HG03354 (cell line): ENCODE measurements at regions not wholly inside any gene's neighbourhood (a gene's known extent, or its start where the extent isn't known, plus 50 kb on each side); places are given as distances from the start of the nearest gene placed in this dataset.

Experiments used
- ATAC-seq: cut with Tn5 transposase; IDR thresholded peaks from one replicate; pipeline ENCODE4 v1.9.1; 2021; ENCODE audit warnings: mild to moderate bottlenecking; ENCODE audit not compliant: unreplicated experiment, poor library complexity, severe bottlenecking

GRCh38 chr17:71402661-71403141 lies 718.1 kb upstream of the SOX9 start:
- ATAC-seq, result no peak

GRCh38 chr17:71405101-71405500 lies 715.7 kb upstream of the SOX9 start:
- no peak for ATAC-seq

- ATAC-seq, result no peak
These were observed 712.8 kb upstream of the SOX9 start for GRCh38 chr17:71407981-71408380.

DNA sequence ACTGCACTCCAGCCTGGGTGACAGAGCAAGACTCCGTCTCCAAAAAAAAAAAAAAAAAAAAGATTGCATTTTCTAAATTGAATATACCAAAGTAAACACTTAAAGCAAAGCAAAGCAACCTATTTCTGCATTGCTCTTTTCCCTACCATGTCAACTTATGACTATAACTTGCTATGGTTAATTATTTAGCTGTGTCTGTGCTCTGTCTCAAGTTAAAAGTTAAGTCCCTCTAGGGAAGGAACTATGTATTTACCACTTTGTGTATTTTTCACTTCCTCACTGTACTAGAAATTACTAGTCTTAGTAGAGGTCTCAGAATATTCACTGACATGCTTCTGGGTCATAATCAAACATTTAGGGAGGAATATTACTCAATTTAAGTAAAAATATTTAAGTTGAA lies 711.7 kb upstream of the SOX9 start:
- ATAC-seq, result no peak

- ATAC-seq, result no peak
These were observed 711.1 kb upstream of the SOX9 start for GRCh38 chr17:71409712-71410111.

GRCh38 chr17:71412803-71413202 lies 708.0 kb upstream of the SOX9 start:
- no peak for ATAC-seq

GRCh38 chr17:71413935-71414334 lies 706.9 kb upstream of the SOX9 start:
- ATAC-seq, result no peak

DNA sequence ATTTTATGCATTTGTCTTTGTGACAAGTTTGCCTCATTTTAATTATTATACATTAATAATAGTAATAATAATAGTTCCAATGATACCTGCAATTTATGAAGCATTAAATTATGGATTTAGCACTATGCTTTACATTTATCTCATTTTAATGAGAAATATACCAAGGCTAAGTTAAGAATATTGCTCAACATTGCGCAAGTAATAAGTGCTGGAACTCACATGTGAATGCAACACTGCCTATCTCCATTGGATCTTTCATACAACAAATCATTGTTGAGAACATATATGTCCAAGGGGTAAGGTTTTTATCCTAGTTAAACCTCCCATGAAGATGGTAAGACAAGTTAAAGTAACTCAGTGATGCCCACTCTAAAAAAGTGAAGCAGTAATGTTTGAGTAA lies 703.7 kb upstream of the SOX9 start:
- no peak for ATAC-seq

DNA sequence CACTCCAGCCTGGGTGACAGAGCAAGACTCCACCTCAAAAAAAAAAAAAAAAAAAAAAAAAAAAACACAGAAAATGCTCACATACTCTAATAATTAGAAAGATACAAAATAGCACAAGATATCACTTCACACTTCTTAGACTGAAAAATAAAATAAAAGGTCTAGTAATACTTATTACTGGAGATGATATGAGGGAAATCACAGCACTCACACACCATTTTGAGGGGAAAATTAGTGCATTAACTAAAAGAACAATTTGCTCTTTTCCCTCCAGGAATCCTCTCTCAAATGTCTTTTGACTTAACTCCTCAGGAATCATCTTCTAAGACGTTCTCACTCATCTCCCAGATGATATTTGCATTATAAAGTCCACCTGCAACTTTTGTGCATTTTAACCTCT lies 697.9 kb upstream of the SOX9 start:
- ATAC-seq, result no peak

- no peak for ATAC-seq
These were observed 696.8 kb upstream of the SOX9 start for GRCh38 chr17:71423871-71424546.

DNA sequence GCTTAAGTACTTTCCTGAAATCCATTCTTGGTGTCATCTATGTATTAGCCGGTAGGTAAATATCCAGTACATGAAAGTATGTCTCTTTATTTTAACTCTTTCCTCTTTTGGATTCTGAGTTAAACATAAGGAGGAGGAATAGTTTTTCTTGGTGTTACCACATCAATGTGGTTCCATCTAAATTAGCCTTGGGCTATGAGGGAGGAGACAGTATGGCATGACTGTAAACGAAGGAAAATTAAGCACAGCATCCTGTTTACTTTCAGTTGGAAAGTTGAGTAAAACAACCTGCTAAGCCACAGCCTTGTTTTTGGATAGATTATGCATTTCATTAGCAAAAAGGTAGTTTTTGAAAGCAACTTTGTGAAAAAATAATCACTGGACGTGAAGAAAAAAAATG lies 693.0 kb upstream of the SOX9 start:
- ATAC-seq, result no peak

- no peak for ATAC-seq
These were observed 691.9 kb upstream of the SOX9 start for GRCh38 chr17:71428897-71429296.

GRCh38 chr17:71430281-71430680 lies 690.5 kb upstream of the SOX9 start:
- ATAC-seq, result no peak

- ATAC-seq, result no peak
These were observed 689.7 kb upstream of the SOX9 start for GRCh38 chr17:71431146-71431545.

DNA sequence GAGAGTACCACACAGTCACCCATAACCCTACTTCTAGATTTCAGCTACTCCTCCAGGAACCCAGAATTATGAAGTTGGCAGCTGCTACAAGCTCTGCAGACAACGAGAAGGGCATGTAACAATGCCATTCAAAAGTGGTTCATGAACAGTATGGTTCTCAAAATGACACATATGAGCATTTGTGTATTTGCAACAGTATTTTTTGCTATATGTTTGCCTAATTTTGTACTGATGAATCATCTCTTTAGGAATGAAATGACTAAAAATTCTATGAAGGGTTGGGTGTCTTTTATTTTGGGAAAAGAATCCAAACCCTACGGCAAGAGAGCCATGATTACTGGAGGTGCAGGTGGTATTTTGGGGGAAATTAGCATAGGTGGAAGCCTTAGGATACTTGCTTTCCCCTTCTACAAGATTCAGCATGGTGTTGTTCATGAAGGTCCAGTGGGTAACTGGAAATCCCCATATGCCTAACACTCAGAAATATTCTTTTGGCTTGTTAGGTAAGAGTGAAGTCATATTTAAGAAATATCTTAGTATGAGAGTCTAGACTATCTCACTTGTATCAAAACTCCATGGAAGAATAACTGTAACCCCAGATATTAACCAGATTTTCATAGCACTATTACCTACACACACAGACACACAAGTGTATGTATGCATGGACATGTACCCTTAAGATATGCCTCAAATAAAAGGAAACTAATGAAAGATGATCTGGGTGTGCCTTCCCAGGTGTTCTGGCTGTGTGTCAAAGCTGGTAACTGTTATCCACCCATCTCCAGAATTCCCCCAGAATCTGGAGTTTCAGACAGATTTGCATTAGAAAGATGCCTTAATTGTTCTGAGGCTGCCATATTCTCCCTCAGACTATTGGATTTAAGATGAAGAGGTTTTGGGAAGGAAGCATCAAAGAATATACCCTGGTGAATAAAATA lies 688.2 kb upstream of the SOX9 start:
- no peak for ATAC-seq

GRCh38 chr17:71434716-71435115 lies 686.1 kb upstream of the SOX9 start:
- no peak for ATAC-seq

- ATAC-seq, result no peak
These were observed 684.3 kb upstream of the SOX9 start for GRCh38 chr17:71436479-71436878.

- ATAC-seq, result no peak
These were observed 683.7 kb upstream of the SOX9 start for GRCh38 chr17:71437166-71437565.

DNA sequence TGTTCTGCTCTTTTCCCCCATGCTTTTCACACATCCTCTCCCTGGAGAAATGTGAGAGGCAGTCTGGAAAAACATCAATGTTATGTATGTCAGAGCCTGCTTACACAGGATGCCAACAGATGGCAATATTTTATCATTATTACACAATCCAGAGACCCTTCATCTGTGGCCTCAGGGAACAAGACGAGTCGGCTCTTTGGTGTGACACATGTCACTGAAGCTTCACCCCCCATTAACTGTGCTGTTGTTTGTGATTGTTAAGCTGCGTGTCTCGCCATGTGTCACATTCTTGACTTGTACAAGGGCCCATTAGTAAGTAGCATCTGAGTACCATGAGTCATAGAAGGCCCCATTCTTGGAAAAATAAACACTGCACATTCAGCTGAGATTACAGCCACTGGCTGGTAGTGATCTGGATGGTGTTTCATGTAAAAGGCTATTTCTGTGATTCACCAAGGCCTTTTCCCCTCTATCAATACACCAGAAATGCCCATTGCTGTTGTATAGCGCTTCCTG lies 682.1 kb upstream of the SOX9 start:
- ATAC-seq, result no peak

DNA sequence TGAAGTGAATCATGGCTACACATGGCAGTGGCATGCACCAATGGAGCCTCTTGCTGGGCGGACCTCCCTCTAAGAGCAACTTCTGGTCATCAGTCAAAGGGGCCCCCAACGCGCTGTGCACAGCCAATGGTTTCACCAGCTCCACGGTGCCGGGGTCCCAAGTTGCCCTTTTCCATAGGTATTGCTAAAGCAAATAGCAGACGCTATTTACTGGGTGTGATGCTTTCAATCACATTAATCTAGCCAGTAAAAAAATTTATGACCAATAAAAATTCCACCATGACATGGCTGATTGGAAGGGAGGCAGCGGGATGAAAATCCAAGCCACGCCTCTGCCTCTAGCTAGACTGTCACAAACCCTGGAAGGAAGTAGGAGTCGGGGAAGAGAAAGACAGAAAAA lies 680.3 kb upstream of the SOX9 start:
- no peak for ATAC-seq

DNA sequence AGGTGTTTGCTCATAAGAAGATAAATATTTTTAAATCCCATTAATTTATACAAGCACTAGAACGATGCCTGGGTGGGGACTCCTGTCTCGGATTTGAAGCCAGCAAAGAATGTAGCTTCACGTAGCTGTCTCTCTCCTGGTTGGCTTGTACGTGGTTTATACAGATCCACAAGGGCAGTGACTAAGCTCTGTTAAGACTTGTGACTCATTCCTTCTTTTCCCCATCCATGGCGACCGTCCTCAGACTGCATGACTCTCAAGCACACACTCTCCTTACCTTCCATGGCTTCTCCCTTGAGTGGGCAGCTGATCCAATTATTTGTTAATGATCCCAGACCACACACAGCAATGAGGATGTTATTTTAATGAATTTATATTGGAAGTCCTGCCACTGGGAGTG lies 679.7 kb upstream of the SOX9 start:
- ATAC-seq, result no peak
